Astrocyte of the spinal cord (primary cell): ENCODE measurements at regions not wholly inside any gene's neighbourhood (a gene's known extent, or its start where the extent isn't known, plus 50 kb on each side); places are given as distances from the start of the nearest gene placed in this dataset.
"Not testable (repeated sequence)": the region's sequence is repeated elsewhere in the genome, so short reads cannot be mapped to it uniquely, and the experiment has no call there.

Source experiments
- DNase-seq: peaks from one replicate; pipeline ENCODE4 v3.0.0; 2011; ENCODE audit warnings: low read depth, low spot score
- H3K4me3 ChIP-seq: 2 replicates; pipeline ENCODE4 v1.5.1; 2011; ENCODE audit warnings: low read depth, mild to moderate bottlenecking, low read length, moderate library complexity
- CTCF ChIP-seq: IDR thresholded peaks from 2 replicates; pipeline ENCODE4 v1.5.1; 2012; ENCODE audit warnings: low read depth, mild to moderate bottlenecking, low read length, inconsistent platforms
- in situ Hi-C: cut with HindIII; loops from 2 replicates; pipeline ENCODE4 v1.10.0; 2017; ENCODE audit warnings: low sequenced_read_pairs

GRCh38 chr11:39571081-39571480 is 1888.4 kb downstream of the LRRC4C start:
- H3K4me3 ChIP-seq = no peak overlapping the region
- no peak for TF ChIP-seq CTCF
- DNase-seq = no peak
- in situ Hi-C loops = no loop called here

DNA sequence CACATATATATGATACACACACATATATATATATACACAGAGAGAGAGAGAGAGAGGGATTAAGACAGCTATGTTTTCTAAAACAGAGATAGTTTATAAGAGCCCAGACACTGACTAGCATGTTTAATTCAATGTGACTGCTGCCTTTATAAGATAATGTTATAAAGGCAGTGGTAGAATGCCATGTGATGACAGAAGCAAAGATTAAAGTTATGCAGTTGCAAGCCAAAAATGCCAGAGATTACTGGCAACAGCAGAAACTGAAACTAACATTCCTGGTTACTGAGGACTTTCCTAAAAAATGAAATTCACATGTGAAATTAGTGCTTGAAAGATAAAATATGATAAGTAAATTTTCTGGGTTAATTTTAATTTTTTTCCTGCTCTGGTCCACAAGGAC is 1888.9 kb downstream of the LRRC4C start:
- no peak overlapping the region for H3K4me3 ChIP-seq
- DNase-seq = no peak
- in situ Hi-C loops = no loop called here
- TF ChIP-seq CTCF = no peak

DNA sequence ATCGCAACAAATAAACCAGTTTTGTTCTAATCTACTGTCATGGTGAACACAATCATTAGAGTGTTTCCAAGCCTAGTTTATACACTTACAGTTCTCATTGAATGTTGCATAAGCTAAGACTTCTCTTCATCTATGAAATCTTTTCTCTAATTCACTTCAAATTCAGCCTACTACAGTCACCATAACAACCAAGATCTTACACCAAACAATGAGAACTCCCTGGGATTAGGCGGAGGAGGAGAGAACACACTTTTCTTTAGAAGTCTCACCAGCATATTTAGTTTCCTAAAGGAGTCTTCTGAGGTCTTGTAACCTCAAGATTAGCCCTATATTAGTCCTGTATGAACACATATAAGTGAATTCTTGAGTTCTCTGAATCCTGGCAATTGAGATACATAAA is 1889.7 kb downstream of the LRRC4C start:
- TF ChIP-seq CTCF = no peak
- no peak for DNase-seq
- in situ Hi-C loops = no loop called here
- no peak overlapping the region for H3K4me3 ChIP-seq

GRCh38 chr11:39542460-39542859 is 1917.0 kb downstream of the LRRC4C start:
- peak; percentile 18 for DNase-seq
- in situ Hi-C loops = no loop called here
- no peak overlapping the region for H3K4me3 ChIP-seq
- no peak for TF ChIP-seq CTCF

DNA sequence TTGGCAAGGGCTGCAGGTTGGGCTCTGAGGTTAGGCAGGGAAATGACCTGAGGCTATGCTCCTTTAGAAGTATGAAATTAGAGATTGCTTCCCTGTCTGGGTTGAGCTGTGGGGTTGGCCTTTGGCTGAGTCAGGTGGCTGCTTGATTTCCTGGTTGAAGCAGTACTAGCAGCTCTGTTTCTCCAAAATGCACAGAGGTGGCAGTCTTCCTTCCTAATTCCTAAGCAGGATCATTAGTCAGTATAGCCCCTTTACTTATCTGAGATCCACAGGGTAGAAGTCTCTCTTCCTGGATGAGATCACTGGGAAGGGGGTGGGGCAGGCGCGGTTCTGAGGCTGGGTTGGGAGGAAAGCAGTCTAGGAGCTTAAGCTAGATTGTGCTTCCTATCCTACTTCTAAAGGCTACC is 1917.5 kb downstream of the LRRC4C start:
- in situ Hi-C loops = no loop called here
- no peak for TF ChIP-seq CTCF
- DNase-seq = no peak
- H3K4me3 ChIP-seq = no peak overlapping the region

GRCh38 chr11:39536323-39536722 is 1923.1 kb downstream of the LRRC4C start:
- DNase-seq, in situ Hi-C loops, H3K4me3 ChIP-seq: not testable (repeated sequence)
